ENCODE measurements at regions not wholly inside any gene's neighbourhood (a gene's known extent, or its start where the extent isn't known, plus 50 kb on each side); places are given as distances from the start of the nearest gene placed in this dataset.

- Histone ChIP-seq H3K36me3 (no peaks in the 10 kb centered on the region), H3K4me1 (peaks cover 0 to 24% (median 15%) of the 10 kb centered on the region in 12 donors), H3K27ac (peak overlapping the region in 11 of 12 donors; percentile 40 to 76 (median 59)), H3K4me3 (no peak overlapping the region), H3K9me3 (no peaks in the 10 kb centered on the region), H3K27me3 (no peaks in the 10 kb centered on the region)
- intact Hi-C loops (cut with DNase I), result no loop called here
- ATAC-seq, result peak; percentile 87 to 94 (median 90)
- TF ChIP-seq, protein P1, sequence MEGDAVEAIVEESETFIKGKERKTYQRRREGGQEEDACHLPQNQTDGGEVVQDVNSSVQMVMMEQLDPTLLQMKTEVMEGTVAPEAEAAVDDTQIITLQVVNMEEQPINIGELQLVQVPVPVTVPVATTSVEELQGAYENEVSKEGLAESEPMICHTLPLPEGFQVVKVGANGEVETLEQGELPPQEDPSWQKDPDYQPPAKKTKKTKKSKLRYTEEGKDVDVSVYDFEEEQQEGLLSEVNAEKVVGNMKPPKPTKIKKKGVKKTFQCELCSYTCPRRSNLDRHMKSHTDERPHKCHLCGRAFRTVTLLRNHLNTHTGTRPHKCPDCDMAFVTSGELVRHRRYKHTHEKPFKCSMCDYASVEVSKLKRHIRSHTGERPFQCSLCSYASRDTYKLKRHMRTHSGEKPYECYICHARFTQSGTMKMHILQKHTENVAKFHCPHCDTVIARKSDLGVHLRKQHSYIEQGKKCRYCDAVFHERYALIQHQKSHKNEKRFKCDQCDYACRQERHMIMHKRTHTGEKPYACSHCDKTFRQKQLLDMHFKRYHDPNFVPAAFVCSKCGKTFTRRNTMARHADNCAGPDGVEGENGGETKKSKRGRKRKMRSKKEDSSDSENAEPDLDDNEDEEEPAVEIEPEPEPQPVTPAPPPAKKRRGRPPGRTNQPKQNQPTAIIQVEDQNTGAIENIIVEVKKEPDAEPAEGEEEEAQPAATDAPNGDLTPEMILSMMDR (IDR thresholded peaks at IDR 0.05), result no peak
- peak; percentile 29 to 79 (median 60) for DNase-seq
- 5 to 12% (median 10%) methylated on average over 2 of the region's 2 CpGs for WGBS, 4 donors
These were observed 475.4 kb upstream of the HS3ST1 start for GRCh38 chr4:11904117-11904535.

GRCh38 chr4:11901089-11901488, 472.4 kb upstream of the HS3ST1 start:
- TF ChIP-seq, protein P1 (IDR thresholded peaks at IDR 0.05), result no peak
- no peak for TF ChIP-seq POLR2A (IDR thresholded peaks at IDR 0.05)
- Histone ChIP-seq H3K36me3 (no peaks in the 10 kb centered on the region), H3K4me1 (peaks cover 0 to 24% (median 15%) of the 10 kb centered on the region in 12 donors), H3K9me3 (no peaks in the 10 kb centered on the region), H3K27me3 (no peaks in the 10 kb centered on the region), H3K27ac (no peak overlapping the region), H3K4me3 (no peak overlapping the region)
- DNase-seq, result no peak
- WGBS, 4 donors, result 67 to 100% (median 96%) methylated on average over 1 of the region's 1 CpG
- ATAC-seq, result no peak
- intact Hi-C loops (cut with DNase I), result no loop called here

- ATAC-seq (no peak), DNase-seq (no peak)
- Histone ChIP-seq H3K27ac (no peak overlapping the region), H3K27me3 (no peaks in the 10 kb centered on the region), H3K36me3 (no peaks in the 10 kb centered on the region), H3K9me3 (no peaks in the 10 kb centered on the region), H3K4me3 (no peak overlapping the region), H3K4me1 (peaks cover 0 to 22% (median 14%) of the 10 kb centered on the region in 12 donors)
- no peak for TF ChIP-seq POLR2A (IDR thresholded peaks at IDR 0.05)
- TF ChIP-seq, protein P1 (IDR thresholded peaks at IDR 0.05), result no peak
- WGBS, 4 donors, result 85 to 88% (median 87%) methylated on average over 1 of the region's 1 CpG
- intact Hi-C loops (cut with DNase I), result no loop called here
These were observed 471.7 kb upstream of the HS3ST1 start for GRCh38 chr4:11900359-11900758.

GRCh38 chr4:11898796-11899195, 470.1 kb upstream of the HS3ST1 start:
- ATAC-seq (no peak), DNase-seq (no peak)
- peaks cover 0 to 6% (median 3%) of the 10 kb centered on the region in 12 donors for H3K4me1 ChIP-seq
- TF ChIP-seq, protein P1 (IDR thresholded peaks at IDR 0.05), result no peak
- TF ChIP-seq POLR2A (IDR thresholded peaks at IDR 0.05), result no peak
- 78 to 89% (median 84%) methylated on average over 1 of the region's 1 CpG for WGBS, 4 donors
- H3K9me3 ChIP-seq, result no peaks in the 10 kb centered on the region
- no peaks in the 10 kb centered on the region for H3K36me3 ChIP-seq
- no peak overlapping the region for H3K27ac ChIP-seq
- H3K27me3 ChIP-seq, result no peaks in the 10 kb centered on the region
- no peak overlapping the region for H3K4me3 ChIP-seq
- intact Hi-C loops (cut with DNase I), result loop anchor here in 1 of 10 donors (5.0 kb wide), 1 partner anchor 456 kb away; no protein-coding TSS in a partner anchor

All from heart left ventricle (tissue), 16 donors.